ENCODE measurements at regions not wholly inside any gene's neighbourhood (a gene's known extent, or its start where the extent isn't known, plus 50 kb on each side); places are given as distances from the start of the nearest gene placed in this dataset.

GRCh38 chr10:44014644-44015250, 366.1 kb upstream of the ZNF32 start:
- TF ChIP-seq POLR2A (IDR thresholded peaks at IDR 0.05; ENCODE audit: low read length) = no peak
- no peak for TF ChIP-seq GATA1 (IDR thresholded peaks at IDR 0.05; ENCODE audit: low read depth, low read length)
